ENCODE measurements at regions not wholly inside any gene's neighbourhood (a gene's known extent, or its start where the extent isn't known, plus 50 kb on each side); places are given as distances from the start of the nearest gene placed in this dataset.

DNA sequence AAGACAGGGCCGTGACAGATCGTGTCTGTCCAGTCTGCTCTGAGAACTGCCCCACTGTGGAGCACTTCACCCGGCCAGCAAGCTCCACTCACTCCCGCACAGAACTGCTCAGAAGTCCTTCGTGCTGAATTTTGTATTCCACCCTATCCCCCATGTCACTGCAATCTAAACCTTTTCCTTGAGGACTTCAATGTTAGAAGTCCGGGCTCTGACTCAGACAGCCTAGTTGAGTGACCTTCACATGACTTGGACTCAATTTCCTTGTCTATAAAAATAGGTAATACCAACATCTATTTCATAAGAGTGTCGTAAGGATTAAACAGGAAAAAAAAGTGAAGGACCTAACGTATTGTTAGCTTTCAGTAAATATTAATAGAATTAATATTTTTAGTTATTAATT lies 161.6 kb downstream of the QRSL1 start:
- H3K4me1 ChIP-seq, result no peaks in the 10 kb centered on the region
- intact Hi-C loops (cut with DNase I), result no loop called here
- H3K9me3 ChIP-seq, result no peaks in the 10 kb centered on the region
- TF ChIP-seq POLR2A (IDR thresholded peaks at IDR 0.05) (no peak), POLR2AphosphoS5 (IDR thresholded peaks at IDR 0.05; ENCODE audit: insufficient read depth in 1 of 2, low read depth in 1 of 2) (no peak)
- TF ChIP-seq, protein P1, sequence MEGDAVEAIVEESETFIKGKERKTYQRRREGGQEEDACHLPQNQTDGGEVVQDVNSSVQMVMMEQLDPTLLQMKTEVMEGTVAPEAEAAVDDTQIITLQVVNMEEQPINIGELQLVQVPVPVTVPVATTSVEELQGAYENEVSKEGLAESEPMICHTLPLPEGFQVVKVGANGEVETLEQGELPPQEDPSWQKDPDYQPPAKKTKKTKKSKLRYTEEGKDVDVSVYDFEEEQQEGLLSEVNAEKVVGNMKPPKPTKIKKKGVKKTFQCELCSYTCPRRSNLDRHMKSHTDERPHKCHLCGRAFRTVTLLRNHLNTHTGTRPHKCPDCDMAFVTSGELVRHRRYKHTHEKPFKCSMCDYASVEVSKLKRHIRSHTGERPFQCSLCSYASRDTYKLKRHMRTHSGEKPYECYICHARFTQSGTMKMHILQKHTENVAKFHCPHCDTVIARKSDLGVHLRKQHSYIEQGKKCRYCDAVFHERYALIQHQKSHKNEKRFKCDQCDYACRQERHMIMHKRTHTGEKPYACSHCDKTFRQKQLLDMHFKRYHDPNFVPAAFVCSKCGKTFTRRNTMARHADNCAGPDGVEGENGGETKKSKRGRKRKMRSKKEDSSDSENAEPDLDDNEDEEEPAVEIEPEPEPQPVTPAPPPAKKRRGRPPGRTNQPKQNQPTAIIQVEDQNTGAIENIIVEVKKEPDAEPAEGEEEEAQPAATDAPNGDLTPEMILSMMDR (IDR thresholded peaks at IDR 0.05), result no peak
- H3K27me3 ChIP-seq, result no peaks in the 10 kb centered on the region
- no peak overlapping the region for H3K4me3 ChIP-seq
- no peak for DNase-seq (ENCODE audit: extremely low spot score in 2 of 2)
- no peak overlapping the region for H3K27ac ChIP-seq
- H3K36me3 ChIP-seq, result no peaks in the 10 kb centered on the region

GRCh38 chr6:106790149-106790770 lies 160.9 kb downstream of the QRSL1 start:
- Histone ChIP-seq H3K36me3 (no peaks in the 10 kb centered on the region), H3K27me3 (no peaks in the 10 kb centered on the region)

GRCh38 chr6:106789428-106790148 lies 160.2 kb downstream of the QRSL1 start:
- H3K4me1 ChIP-seq, result no peaks in the 10 kb centered on the region
- no peaks in the 10 kb centered on the region for H3K36me3 ChIP-seq
- TF ChIP-seq POLR2A (IDR thresholded peaks at IDR 0.05), result no peak
- no peak for TF ChIP-seq POLR2AphosphoS5 (IDR thresholded peaks at IDR 0.05; ENCODE audit: insufficient read depth in 1 of 2, low read depth in 1 of 2)
- TF ChIP-seq, protein P1 (IDR thresholded peaks at IDR 0.05), result no peak
- H3K27ac ChIP-seq, result no peak overlapping the region
- no peaks in the 10 kb centered on the region for H3K9me3 ChIP-seq
- no peak overlapping the region for H3K4me3 ChIP-seq
- DNase-seq (ENCODE audit: extremely low spot score in 2 of 2), result no peak
- intact Hi-C loops (cut with DNase I), result no loop called here
- H3K27me3 ChIP-seq, result no peaks in the 10 kb centered on the region

More at GRCh38 chr6:106790149-106790770, 160.9 kb downstream of the QRSL1 start:
- Histone ChIP-seq H3K4me3 (no peak overlapping the region), H3K4me1 (no peaks in the 10 kb centered on the region), H3K9me3 (no peaks in the 10 kb centered on the region), H3K27ac (no peak overlapping the region)
- no peak for DNase-seq (ENCODE audit: extremely low spot score in 2 of 2)
- TF ChIP-seq POLR2AphosphoS5 (IDR thresholded peaks at IDR 0.05; ENCODE audit: insufficient read depth in 1 of 2, low read depth in 1 of 2) (no peak), POLR2A (IDR thresholded peaks at IDR 0.05) (no peak)
- TF ChIP-seq, protein P1 (IDR thresholded peaks at IDR 0.05), result no peak
- intact Hi-C loops (cut with DNase I), result no loop called here

DNA sequence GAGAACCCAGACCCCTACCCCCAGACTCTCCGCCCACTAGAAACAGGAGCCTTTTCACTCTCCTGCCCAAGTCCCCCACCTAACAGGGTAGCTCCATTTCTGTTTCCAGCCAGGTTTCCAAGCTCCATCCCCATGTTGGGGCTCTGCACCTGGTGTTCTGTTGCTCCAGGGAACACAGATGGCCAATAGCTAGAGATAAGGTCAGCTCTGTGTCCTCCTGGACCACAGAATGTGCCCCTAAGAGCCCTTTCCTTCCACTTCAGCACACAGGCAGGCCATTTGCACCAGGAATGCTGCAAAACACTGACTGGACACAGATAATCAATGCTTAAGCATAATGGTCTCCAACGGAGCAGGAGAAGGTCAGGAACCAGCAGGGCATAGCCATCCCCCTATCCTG lies 159.4 kb downstream of the QRSL1 start:
- intact Hi-C loops (cut with DNase I), result no loop called here
- Histone ChIP-seq H3K4me1 (no peaks in the 10 kb centered on the region), H3K27ac (no peak overlapping the region), H3K9me3 (no peaks in the 10 kb centered on the region), H3K36me3 (no peaks in the 10 kb centered on the region), H3K27me3 (no peaks in the 10 kb centered on the region), H3K4me3 (no peak overlapping the region)
- TF ChIP-seq, protein P1 (IDR thresholded peaks at IDR 0.05), result no peak
- no peak for TF ChIP-seq POLR2AphosphoS5 (IDR thresholded peaks at IDR 0.05; ENCODE audit: insufficient read depth in 1 of 2, low read depth in 1 of 2)
- TF ChIP-seq POLR2A (IDR thresholded peaks at IDR 0.05), result no peak
- no peak for DNase-seq (ENCODE audit: extremely low spot score in 2 of 2)
